K562 (cell line): ENCODE measurements at regions not wholly inside any gene's neighbourhood (a gene's known extent, or its start where the extent isn't known, plus 50 kb on each side); places are given as distances from the start of the nearest gene placed in this dataset.

ENCODE experiments used
- BACH1 ChIP-seq: fragments of 200-800 bp; sonication (Bioruptor generic); IDR thresholded peaks from 2 replicates; pipeline ENCODE4 v1.6.1; 2016; ENCODE audit warnings: missing genetic modification characterization, missing compliant biosample characterization
- CBFA2T2 ChIP-seq: fragments of 450-650 bp; conservative IDR thresholded peaks from 2 replicates; pipeline ENCODE4 v1.6.1; 2017; ENCODE audit warnings: mild to moderate bottlenecking
- ELF4 ChIP-seq: fragments of 450-650 bp; formaldehyde crosslinking; IDR thresholded peaks from 2 replicates; pipeline ENCODE4 v1.4.0; 2022; ENCODE audit warnings: missing genetic modification characterization
- EZH2 ChIP-seq: IDR thresholded peaks from 2 replicates; pipeline ENCODE4 v1.6.1; 2012; ENCODE audit warnings: low read depth, mild to moderate bottlenecking, inconsistent platforms, low read length, borderline replicate concordance
- FOSL1 ChIP-seq: fragments of 200-800 bp; sonication (Bioruptor generic); conservative IDR thresholded peaks from 2 replicates; pipeline ENCODE4 v1.6.1; 2016; ENCODE audit warnings: missing genetic modification characterization, missing compliant biosample characterization
- HNRNPLL ChIP-seq: fragments of 200-400 bp; formaldehyde crosslinking; IDR thresholded peaks from 2 replicates; pipeline ENCODE4 v1.6.1; 2017; ENCODE audit warnings: low read length, low read depth, mild to moderate bottlenecking; ENCODE audit not compliant: poor library complexity, severe bottlenecking
- ZBTB40 ChIP-seq, 2 experiments: fragments of 450-650 bp in 1 of 2; sonication (generic) in 1 of 2; formaldehyde crosslinking in 1 of 2; IDR thresholded peaks; 2 replicates each; pipeline versions ENCODE4 v1.7.1 to v1.9.0; 2016 to 2022; ENCODE audit warnings: inconsistent platforms in 1 of 2, mild to moderate bottlenecking in 1 of 2, missing genetic modification reagents in 1 of 2
- ZNF23 ChIP-seq: fragments of 250-450 bp; sonication (Bioruptor Pico); IDR thresholded peaks from 2 replicates; pipeline ENCODE4 v1.4.0; 2020; ENCODE audit warnings: mild to moderate bottlenecking
- ZNF583 ChIP-seq: fragments of 250-450 bp; sonication (Bioruptor Pico); IDR thresholded peaks from 2 replicates; pipeline ENCODE4 v1.4.0; 2020
- ZNF77 ChIP-seq: fragments of 250-450 bp; sonication (Bioruptor Pico); IDR thresholded peaks from 2 replicates; pipeline ENCODE4 v1.5.0; 2020
- TF ChIP-seq, protein P1 (sequence below): sonication (generic); formaldehyde crosslinking; IDR thresholded peaks from 2 replicates; pipeline ENCODE4 v1.8.0; 2022; ENCODE audit warnings: mild to moderate bottlenecking, missing genetic modification reagents
- TF ChIP-seq, protein P2 (sequence below): fragments of 250-450 bp; sonication (Bioruptor Pico); IDR thresholded peaks from 2 replicates; pipeline ENCODE4 v1.8.0; 2021; ENCODE audit warnings: mild to moderate bottlenecking, moderate library complexity
- TF ChIP-seq, protein P3 (sequence below): sonication (generic); formaldehyde crosslinking; IDR thresholded peaks from 2 replicates; pipeline ENCODE4 v1.5.0; 2020; ENCODE audit warnings: missing genetic modification reagents

GRCh38 chr11:116109228-116109627 is 605.0 kb upstream of the CADM1 start (continued):
- TF ChIP-seq, protein P1, sequence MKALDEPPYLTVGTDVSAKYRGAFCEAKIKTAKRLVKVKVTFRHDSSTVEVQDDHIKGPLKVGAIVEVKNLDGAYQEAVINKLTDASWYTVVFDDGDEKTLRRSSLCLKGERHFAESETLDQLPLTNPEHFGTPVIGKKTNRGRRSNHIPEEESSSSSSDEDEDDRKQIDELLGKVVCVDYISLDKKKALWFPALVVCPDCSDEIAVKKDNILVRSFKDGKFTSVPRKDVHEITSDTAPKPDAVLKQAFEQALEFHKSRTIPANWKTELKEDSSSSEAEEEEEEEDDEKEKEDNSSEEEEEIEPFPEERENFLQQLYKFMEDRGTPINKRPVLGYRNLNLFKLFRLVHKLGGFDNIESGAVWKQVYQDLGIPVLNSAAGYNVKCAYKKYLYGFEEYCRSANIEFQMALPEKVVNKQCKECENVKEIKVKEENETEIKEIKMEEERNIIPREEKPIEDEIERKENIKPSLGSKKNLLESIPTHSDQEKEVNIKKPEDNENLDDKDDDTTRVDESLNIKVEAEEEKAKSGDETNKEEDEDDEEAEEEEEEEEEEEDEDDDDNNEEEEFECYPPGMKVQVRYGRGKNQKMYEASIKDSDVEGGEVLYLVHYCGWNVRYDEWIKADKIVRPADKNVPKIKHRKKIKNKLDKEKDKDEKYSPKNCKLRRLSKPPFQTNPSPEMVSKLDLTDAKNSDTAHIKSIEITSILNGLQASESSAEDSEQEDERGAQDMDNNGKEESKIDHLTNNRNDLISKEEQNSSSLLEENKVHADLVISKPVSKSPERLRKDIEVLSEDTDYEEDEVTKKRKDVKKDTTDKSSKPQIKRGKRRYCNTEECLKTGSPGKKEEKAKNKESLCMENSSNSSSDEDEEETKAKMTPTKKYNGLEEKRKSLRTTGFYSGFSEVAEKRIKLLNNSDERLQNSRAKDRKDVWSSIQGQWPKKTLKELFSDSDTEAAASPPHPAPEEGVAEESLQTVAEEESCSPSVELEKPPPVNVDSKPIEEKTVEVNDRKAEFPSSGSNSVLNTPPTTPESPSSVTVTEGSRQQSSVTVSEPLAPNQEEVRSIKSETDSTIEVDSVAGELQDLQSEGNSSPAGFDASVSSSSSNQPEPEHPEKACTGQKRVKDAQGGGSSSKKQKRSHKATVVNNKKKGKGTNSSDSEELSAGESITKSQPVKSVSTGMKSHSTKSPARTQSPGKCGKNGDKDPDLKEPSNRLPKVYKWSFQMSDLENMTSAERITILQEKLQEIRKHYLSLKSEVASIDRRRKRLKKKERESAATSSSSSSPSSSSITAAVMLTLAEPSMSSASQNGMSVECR (CRISPR knock-in tag) = no peak
- TF ChIP-seq CBFA2T2 (no peak), BACH1 (tag) (no peak), FOSL1 (tag) (peak; percentile 74), ZNF77 (CRISPR knock-in tag) (no peak), ZNF23 (no peak), ZBTB40 (IDR thresholded peaks at IDR 0.05) (no peak), ZBTB40 (CRISPR knock-in tag; IDR thresholded peaks at IDR 0.05) (no peak), HNRNPLL (no peak), ZNF583 (no peak), EZH2 (no peak), ELF4 (CRISPR knock-in tag) (no peak)
- TF ChIP-seq, protein P2, sequence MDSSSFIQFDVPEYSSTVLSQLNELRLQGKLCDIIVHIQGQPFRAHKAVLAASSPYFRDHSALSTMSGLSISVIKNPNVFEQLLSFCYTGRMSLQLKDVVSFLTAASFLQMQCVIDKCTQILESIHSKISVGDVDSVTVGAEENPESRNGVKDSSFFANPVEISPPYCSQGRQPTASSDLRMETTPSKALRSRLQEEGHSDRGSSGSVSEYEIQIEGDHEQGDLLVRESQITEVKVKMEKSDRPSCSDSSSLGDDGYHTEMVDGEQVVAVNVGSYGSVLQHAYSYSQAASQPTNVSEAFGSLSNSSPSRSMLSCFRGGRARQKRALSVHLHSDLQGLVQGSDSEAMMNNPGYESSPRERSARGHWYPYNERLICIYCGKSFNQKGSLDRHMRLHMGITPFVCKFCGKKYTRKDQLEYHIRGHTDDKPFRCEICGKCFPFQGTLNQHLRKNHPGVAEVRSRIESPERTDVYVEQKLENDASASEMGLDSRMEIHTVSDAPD (CRISPR knock-in tag) = no peak
- TF ChIP-seq, protein P3, sequence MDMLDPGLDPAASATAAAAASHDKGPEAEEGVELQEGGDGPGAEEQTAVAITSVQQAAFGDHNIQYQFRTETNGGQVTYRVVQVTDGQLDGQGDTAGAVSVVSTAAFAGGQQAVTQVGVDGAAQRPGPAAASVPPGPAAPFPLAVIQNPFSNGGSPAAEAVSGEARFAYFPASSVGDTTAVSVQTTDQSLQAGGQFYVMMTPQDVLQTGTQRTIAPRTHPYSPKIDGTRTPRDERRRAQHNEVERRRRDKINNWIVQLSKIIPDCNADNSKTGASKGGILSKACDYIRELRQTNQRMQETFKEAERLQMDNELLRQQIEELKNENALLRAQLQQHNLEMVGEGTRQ (CRISPR knock-in tag) = no peak
